Endothelial cell of umbilical vein (primary cell): ENCODE measurements at regions not wholly inside any gene's neighbourhood (a gene's known extent, or its start where the extent isn't known, plus 50 kb on each side); places are given as distances from the start of the nearest gene placed in this dataset.

Experiments
- BruUV-seq: library from RNA; stranded (reverse); fragments of 400-500 nt; replicated peaks from 2 replicates; lab custom pipeline; 2021; lab: Mats Ljungman, UMichigan
- CTCF ChIA-PET: fragments of 300-600, 350-600 bp; sonication (Branson Sonifier 250); formaldehyde crosslinking; loops from one replicate; lab custom pipeline; 2021; ENCODE audit warnings: antibody characterized with exemption, inconsistent platforms; lab: Charles Lee
- POLR2A ChIA-PET: fragments of 300-600, 350-600 bp; sonication (Branson Sonifier 250); formaldehyde crosslinking; loops from one replicate; lab custom pipeline; 2021; ENCODE audit warnings: antibody characterized with exemption, inconsistent platforms; lab: Charles Lee
- DNase-seq: peaks from one replicate; pipeline ENCODE4 v3.0.0-alpha.2; 2011; ENCODE audit warnings: low read depth, low spot score
- FAIRE-seq: peaks from 2 replicates; lab custom pipeline; 2011; peaks lifted over from hg19 to GRCh38; lab: Jason Lieb, UNC
- H2AFZ ChIP-seq: 2 replicates; pipeline ENCODE4 v1.6.0; 2012; ENCODE audit warnings: low read depth, low read length, control low read depth, inconsistent platforms
- H3K27ac ChIP-seq: 2 replicates; pipeline ENCODE4 v1.5.1; 2011; ENCODE audit warnings: low read depth, mild to moderate bottlenecking, control low read depth, low read length, moderate library complexity; ENCODE audit not compliant: insufficient read depth
- H3K27me3 ChIP-seq, 2 experiments: 2 replicates each; pipeline versions ENCODE4 v1.6.0 to v1.6.1; 2011; ENCODE audit warnings: low read length in 2 of 2, mixed read lengths in 1 of 2; ENCODE audit not compliant: control insufficient read depth in 2 of 2, insufficient read depth in 2 of 2
- H3K36me3 ChIP-seq, 2 experiments: 2 replicates in 1 of 2; 3 replicates in 1 of 2; pipeline ENCODE4 v1.5.1; 2011; ENCODE audit warnings: low read length in 2 of 2, mild to moderate bottlenecking in 1 of 2, moderate library complexity in 1 of 2; ENCODE audit not compliant: control insufficient read depth in 2 of 2, insufficient read depth in 2 of 2; ENCODE audit errors: extremely low read depth in 1 of 2
- H3K4me1 ChIP-seq: 3 replicates; pipeline ENCODE4 v1.5.1; 2011; ENCODE audit warnings: mild to moderate bottlenecking, low read length; ENCODE audit not compliant: control insufficient read depth, insufficient read depth; ENCODE audit errors: extremely low read depth
- H3K4me2 ChIP-seq: 2 replicates; pipeline ENCODE4 v1.6.1; 2011; ENCODE audit warnings: low read length, control low read depth, mixed read lengths; ENCODE audit not compliant: insufficient read depth
- H3K4me3 ChIP-seq, 3 experiments: fragments of 200-600 bp in 1 of 3; sonication (generic), shearing (Covaris generic) in 1 of 3; replicated peaks in 1 of 3; 2 replicates each; pipeline ENCODE4 v1.5.1; 2011 to 2016; ENCODE audit warnings: control low read depth in 3 of 3, low read length in 3 of 3, mild to moderate bottlenecking in 2 of 3, inconsistent platforms in 1 of 3, low read depth in 1 of 3, moderate library complexity in 1 of 3; ENCODE audit not compliant: insufficient read depth in 1 of 3
- H3K79me2 ChIP-seq: 2 replicates; pipeline ENCODE4 v1.6.0; 2012; ENCODE audit warnings: low read length, inconsistent platforms; ENCODE audit not compliant: control insufficient read depth, insufficient read depth
- H3K9ac ChIP-seq: replicated peaks from 2 replicates; pipeline ENCODE3; 2011; ENCODE audit warnings: low read length, control low read depth; ENCODE audit not compliant: insufficient read depth; ENCODE audit errors: extremely low read depth
- H3K9me1 ChIP-seq: replicated peaks from 3 replicates; pipeline ENCODE4 v1.6.0; 2011; ENCODE audit warnings: mild to moderate bottlenecking, low read length; ENCODE audit not compliant: control insufficient read depth, insufficient read depth; ENCODE audit errors: extremely low read depth
- H3K9me3 ChIP-seq: replicated peaks from 2 replicates; pipeline ENCODE4 v1.5.1; 2012; ENCODE audit warnings: low read length, inconsistent platforms; ENCODE audit not compliant: control insufficient read depth, insufficient read depth
- H4K20me1 ChIP-seq: replicated peaks from 2 replicates; pipeline ENCODE3; 2011; ENCODE audit warnings: mild to moderate bottlenecking, low read length; ENCODE audit not compliant: control insufficient read depth, insufficient read depth; ENCODE audit errors: extremely low read depth
- EZH2 ChIP-seq: IDR thresholded peaks from 2 replicates; pipeline ENCODE4 v1.6.1; 2012; ENCODE audit warnings: borderline replicate concordance, low read depth, mild to moderate bottlenecking, moderate library complexity, low read length, inconsistent platforms; ENCODE audit not compliant: severe bottlenecking
- FOS ChIP-seq: IDR thresholded peaks from 2 replicates; pipeline ENCODE4 v1.6.1; 2011; ENCODE audit warnings: mild to moderate bottlenecking, low read length, moderate library complexity, borderline replicate concordance; ENCODE audit not compliant: insufficient read depth
- GATA2 ChIP-seq: IDR thresholded peaks from 2 replicates; pipeline ENCODE4 v1.7.0; 2011; ENCODE audit warnings: low read depth, mild to moderate bottlenecking, moderate library complexity, mixed read lengths, low read length; ENCODE audit not compliant: insufficient read length, insufficient read depth
- JUN ChIP-seq: IDR thresholded peaks from 2 replicates; pipeline ENCODE4 v1.6.1; 2011; ENCODE audit warnings: borderline replicate concordance, low read depth; ENCODE audit not compliant: insufficient read length, insufficient read depth
- MYC ChIP-seq: IDR thresholded peaks from one replicate; pipeline ENCODE4 v1.6.1; 2011; ENCODE audit warnings: mild to moderate bottlenecking, low read depth, low read length
- POLR2A ChIP-seq: IDR thresholded peaks from 2 replicates; pipeline ENCODE4 v1.6.1; 2012; ENCODE audit warnings: low read depth, mild to moderate bottlenecking, control low read depth, low read length
- POLR2AphosphoS5 ChIP-seq: IDR thresholded peaks from 2 replicates; pipeline ENCODE4 v1.6.1; 2012; ENCODE audit warnings: low read depth, mild to moderate bottlenecking, control low read depth, low read length, moderate library complexity; ENCODE audit not compliant: insufficient read depth
- dilution Hi-C: fragments of 300-500 bp; cut with MboI; formaldehyde crosslinking; loops from one replicate; pipeline ENCODE4 v1.15.0; 2019; ENCODE audit warnings: low sequenced_read_pairs; ENCODE audit not compliant: extremely low pct_ligation_motif_present
- intact Hi-C: fragments of 100-400 bp; cut with micrococcal nuclease; formaldehyde crosslinking; loops from one replicate; pipeline ENCODE4 v1.10.0; 2022
- TF ChIP-seq, protein P1 (sequence below): IDR thresholded peaks from 2 replicates; pipeline ENCODE4 v1.6.1; 2011; ENCODE audit not compliant: insufficient read depth, insufficient read length
- TF ChIP-seq, protein P2 (sequence below), 2 donors: IDR thresholded peaks; 1 replicate in 1 of 2; 2 replicates in 1 of 2; pipeline ENCODE4 v1.5.1; 2011; ENCODE audit warnings: low read length in 2 of 2, mild to moderate bottlenecking in 2 of 2, moderate library complexity in 2 of 2, control low read depth in 1 of 2, inconsistent platforms in 1 of 2, low read depth in 1 of 2; ENCODE audit not compliant: insufficient read depth in 1 of 2; ENCODE audit errors: extremely low read depth in 1 of 2

DNA sequence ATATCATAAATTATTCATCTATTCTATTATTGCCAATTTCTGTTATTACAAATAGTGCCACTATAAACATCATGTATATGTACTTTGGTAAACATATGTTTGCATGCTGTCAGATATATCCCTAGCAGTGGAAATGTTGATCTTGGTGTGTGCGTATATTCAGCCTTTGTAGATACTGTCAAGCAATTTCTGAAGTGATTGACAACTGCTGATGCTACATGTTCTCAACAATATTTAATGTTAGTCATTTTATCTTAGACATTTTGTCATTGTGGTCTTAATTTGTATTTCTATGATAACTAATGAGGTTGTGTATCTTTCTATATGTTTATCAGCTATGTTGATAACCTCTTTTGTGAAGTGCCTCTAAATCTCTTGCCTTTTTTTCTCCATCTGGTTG, 186.5 kb upstream of the NRG3 start:
- DNase-seq (no peak), FAIRE-seq (no peak)
- ChIA-PET POLR2A (no interaction called here), CTCF (no interaction called here)
- Histone ChIP-seq H4K20me1 (no peaks in the 10 kb centered on the region), H3K4me2 (no peak overlapping the region), H3K27ac (no peak overlapping the region), H3K27me3 (no peaks in the 10 kb centered on the region), H3K9me1 (no peaks in the 10 kb centered on the region), H2AFZ (no peak overlapping the region), H3K79me2 (no peaks in the 10 kb centered on the region), H3K36me3 (no peaks in the 10 kb centered on the region), H3K9me3 (no peaks in the 10 kb centered on the region), H3K9ac (no peak overlapping the region), H3K4me3 (no peak overlapping the region), H3K4me1 (no peaks in the 10 kb centered on the region)
- dilution Hi-C loops = no loop called here
- intact Hi-C loops = no loop called here
- TF ChIP-seq EZH2 = no peak
- TF ChIP-seq FOS = no peak
- TF ChIP-seq GATA2 = no peak
- TF ChIP-seq, protein P1, sequence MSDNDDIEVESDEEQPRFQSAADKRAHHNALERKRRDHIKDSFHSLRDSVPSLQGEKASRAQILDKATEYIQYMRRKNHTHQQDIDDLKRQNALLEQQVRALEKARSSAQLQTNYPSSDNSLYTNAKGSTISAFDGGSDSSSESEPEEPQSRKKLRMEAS = no peak
- no TSS peak for BruUV-seq

DNA sequence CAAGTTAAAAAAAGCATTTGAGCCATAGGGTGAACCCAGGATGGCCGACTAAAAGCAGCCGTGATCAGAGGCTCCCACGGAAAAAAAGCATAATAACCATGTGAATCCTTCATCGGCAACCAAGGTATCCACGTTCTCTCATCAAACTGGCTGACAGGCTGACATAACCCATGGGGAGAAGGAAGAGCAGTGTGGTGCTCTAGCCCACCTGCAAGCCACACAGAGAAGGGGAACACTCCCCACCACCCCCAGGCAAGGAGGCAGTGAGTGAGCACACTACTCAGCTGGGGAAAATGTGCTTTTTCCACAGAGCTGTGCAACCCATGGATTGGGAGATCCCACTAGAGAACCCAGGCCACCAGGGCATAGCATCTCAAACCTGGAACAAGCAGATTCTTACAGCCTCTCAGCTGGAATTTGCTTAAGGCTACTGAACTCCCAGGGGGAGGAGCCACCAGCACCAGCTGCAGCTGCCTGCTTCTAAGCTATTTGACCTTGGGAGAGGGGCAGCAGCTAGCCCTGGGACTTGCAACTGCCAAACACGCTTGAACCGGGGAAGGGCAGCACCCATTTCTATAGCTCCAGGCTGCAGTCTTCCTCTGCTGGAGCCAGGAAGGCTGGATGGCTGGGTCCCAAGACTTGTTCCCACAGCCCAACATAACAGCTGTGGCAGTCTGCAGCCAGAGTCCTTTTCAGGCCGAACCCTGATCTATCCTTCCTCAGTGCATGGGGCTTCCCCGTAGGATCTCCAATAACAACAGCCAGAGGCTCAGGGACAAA, 178.2 kb upstream of the NRG3 start:
- POLR2A ChIA-PET = no interaction called here
- FAIRE-seq = no peak

More for the DNA sequence above, 178.2 kb upstream of the NRG3 start:
- Histone ChIP-seq H3K4me2 (no peak overlapping the region), H4K20me1 (no peaks in the 10 kb centered on the region), H2AFZ (no peak overlapping the region), H3K4me3 (no peak overlapping the region), H3K9me3 (no peaks in the 10 kb centered on the region), H3K27ac (no peak overlapping the region), H3K36me3 (no peaks in the 10 kb centered on the region), H3K79me2 (no peaks in the 10 kb centered on the region), H3K4me1 (no peaks in the 10 kb centered on the region), H3K9ac (no peak overlapping the region), H3K27me3 (no peaks in the 10 kb centered on the region), H3K9me1 (no peaks in the 10 kb centered on the region)
- CTCF ChIA-PET = no interaction called here
- TF ChIP-seq GATA2 (no peak), POLR2A (no peak), MYC (no peak), JUN (no peak), FOS (no peak), EZH2 (no peak), POLR2AphosphoS5 (no peak)
- TF ChIP-seq, protein P2, sequence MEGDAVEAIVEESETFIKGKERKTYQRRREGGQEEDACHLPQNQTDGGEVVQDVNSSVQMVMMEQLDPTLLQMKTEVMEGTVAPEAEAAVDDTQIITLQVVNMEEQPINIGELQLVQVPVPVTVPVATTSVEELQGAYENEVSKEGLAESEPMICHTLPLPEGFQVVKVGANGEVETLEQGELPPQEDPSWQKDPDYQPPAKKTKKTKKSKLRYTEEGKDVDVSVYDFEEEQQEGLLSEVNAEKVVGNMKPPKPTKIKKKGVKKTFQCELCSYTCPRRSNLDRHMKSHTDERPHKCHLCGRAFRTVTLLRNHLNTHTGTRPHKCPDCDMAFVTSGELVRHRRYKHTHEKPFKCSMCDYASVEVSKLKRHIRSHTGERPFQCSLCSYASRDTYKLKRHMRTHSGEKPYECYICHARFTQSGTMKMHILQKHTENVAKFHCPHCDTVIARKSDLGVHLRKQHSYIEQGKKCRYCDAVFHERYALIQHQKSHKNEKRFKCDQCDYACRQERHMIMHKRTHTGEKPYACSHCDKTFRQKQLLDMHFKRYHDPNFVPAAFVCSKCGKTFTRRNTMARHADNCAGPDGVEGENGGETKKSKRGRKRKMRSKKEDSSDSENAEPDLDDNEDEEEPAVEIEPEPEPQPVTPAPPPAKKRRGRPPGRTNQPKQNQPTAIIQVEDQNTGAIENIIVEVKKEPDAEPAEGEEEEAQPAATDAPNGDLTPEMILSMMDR (IDR thresholded peaks at IDR 0.05; ENCODE audit: extremely low read depth in 1 of 2, insufficient read depth in 1 of 2, low read depth in 1 of 2, low read length in 2 of 2) = no peak
- TF ChIP-seq, protein P1 = no peak
- intact Hi-C loops = no loop called here
- dilution Hi-C loops = no loop called here
- DNase-seq = no peak
- no TSS peak for BruUV-seq
